ENCODE measurements at regions not wholly inside any gene's neighbourhood (a gene's known extent, or its start where the extent isn't known, plus 50 kb on each side); places are given as distances from the start of the nearest gene placed in this dataset.

DNA sequence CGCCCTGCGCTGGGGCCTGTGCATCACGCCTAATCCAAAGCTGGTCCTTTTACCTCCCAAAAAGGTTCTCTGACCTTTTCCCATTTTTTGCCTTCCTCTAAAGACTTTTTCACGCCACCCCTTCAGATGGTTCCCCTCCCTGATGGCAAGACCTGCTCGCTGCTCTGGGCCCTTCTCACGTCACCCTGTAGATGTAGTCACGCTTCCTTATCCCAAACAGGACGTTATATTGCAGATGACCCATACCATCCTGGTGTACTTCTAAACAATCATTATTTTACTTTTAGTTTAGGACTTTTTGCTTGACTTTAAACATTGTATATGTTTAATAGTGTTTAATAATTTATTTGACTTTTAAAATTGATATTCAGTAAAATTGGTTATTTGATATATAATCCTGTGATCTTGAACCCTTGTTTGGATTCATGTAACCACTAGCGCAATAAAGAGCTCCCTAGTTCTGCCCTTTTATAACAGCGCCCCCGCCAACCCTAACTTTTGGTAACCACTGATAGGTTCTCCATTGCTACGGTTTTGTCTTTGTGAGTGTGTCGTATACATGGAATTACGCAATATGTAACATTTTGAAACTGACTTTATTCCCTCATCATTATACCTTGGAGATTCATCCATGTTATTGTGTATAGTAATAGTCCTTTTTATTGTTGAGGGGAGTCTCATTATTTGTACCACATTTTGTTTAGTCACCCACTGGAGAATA lies 159.0 kb upstream of the CHRNA7 start (continued):
- TF ChIP-seq, protein P1, sequence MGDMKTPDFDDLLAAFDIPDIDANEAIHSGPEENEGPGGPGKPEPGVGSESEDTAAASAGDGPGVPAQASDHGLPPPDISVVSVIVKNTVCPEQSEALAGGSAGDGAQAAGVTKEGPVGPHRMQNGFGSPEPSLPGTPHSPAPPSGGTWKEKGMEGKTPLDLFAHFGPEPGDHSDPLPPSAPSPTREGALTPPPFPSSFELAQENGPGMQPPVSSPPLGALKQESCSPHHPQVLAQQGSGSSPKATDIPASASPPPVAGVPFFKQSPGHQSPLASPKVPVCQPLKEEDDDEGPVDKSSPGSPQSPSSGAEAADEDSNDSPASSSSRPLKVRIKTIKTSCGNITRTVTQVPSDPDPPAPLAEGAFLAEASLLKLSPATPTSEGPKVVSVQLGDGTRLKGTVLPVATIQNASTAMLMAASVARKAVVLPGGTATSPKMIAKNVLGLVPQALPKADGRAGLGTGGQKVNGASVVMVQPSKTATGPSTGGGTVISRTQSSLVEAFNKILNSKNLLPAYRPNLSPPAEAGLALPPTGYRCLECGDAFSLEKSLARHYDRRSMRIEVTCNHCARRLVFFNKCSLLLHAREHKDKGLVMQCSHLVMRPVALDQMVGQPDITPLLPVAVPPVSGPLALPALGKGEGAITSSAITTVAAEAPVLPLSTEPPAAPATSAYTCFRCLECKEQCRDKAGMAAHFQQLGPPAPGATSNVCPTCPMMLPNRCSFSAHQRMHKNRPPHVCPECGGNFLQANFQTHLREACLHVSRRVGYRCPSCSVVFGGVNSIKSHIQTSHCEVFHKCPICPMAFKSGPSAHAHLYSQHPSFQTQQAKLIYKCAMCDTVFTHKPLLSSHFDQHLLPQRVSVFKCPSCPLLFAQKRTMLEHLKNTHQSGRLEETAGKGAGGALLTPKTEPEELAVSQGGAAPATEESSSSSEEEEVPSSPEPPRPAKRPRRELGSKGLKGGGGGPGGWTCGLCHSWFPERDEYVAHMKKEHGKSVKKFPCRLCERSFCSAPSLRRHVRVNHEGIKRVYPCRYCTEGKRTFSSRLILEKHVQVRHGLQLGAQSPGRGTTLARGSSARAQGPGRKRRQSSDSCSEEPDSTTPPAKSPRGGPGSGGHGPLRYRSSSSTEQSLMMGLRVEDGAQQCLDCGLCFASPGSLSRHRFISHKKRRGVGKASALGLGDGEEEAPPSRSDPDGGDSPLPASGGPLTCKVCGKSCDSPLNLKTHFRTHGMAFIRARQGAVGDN (CRISPR knock-in tag; IDR thresholded peaks at IDR 0.05), result 0 out of 2 replicates have a peak, but pooled peaks have one; percentile 1

DNA sequence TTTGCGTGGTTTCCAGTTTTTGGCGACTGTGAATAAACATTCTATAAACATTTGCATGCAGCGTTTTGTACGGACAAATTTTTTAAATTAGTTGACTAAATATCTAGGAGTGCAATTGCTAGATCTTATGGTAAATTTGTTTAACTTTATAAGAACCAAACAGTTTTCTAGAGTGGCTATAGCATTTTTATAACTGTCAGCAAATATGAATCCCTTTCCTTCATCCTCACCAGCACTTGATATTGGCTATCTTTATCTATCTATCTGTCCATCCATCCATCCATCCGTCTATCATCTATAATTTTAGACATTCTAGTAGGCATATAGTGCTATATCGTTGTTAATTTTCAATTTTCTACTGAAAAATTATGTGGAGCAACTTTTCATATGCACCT lies 158.4 kb upstream of the CHRNA7 start:
- CTCF ChIA-PET (ENCODE audit: low intra/inter-chr PET ratio, low total read pairs), result no interaction called here
- TF ChIP-seq HHEX (CRISPR knock-in tag; IDR thresholded peaks at IDR 0.05), result no peak
- TF ChIP-seq MAFK (conservative IDR thresholded peaks at IDR 0.05 in 1 of 2, IDR thresholded peaks at IDR 0.05 in 1 of 2; ENCODE audit: low read length in 2 of 2), result peak; percentile 24 to 53; a peak in 2 of 4 replicates
- no peak for TF ChIP-seq SALL1 (CRISPR knock-in tag; IDR thresholded peaks at IDR 0.05)
- TF ChIP-seq FOXP1 (IDR thresholded peaks at IDR 0.05), result no peak
- no peak for TF ChIP-seq FOXP1 (CRISPR knock-in tag; IDR thresholded peaks at IDR 0.05)
- no peak for TF ChIP-seq TCF7 (IDR thresholded peaks at IDR 0.05; ENCODE audit: low read depth)
- no peak for TF ChIP-seq ZNF441 (CRISPR knock-in tag; IDR thresholded peaks at IDR 0.05; ENCODE audit: borderline replicate concordance)
- TF ChIP-seq NFYC (CRISPR knock-in tag; IDR thresholded peaks at IDR 0.05), result no peak
- TF ChIP-seq IKZF4 (CRISPR knock-in tag; IDR thresholded peaks at IDR 0.05; ENCODE audit: borderline replicate concordance, low read depth, not compliant biosample characterization), result no peak
- TF ChIP-seq, protein P2, sequence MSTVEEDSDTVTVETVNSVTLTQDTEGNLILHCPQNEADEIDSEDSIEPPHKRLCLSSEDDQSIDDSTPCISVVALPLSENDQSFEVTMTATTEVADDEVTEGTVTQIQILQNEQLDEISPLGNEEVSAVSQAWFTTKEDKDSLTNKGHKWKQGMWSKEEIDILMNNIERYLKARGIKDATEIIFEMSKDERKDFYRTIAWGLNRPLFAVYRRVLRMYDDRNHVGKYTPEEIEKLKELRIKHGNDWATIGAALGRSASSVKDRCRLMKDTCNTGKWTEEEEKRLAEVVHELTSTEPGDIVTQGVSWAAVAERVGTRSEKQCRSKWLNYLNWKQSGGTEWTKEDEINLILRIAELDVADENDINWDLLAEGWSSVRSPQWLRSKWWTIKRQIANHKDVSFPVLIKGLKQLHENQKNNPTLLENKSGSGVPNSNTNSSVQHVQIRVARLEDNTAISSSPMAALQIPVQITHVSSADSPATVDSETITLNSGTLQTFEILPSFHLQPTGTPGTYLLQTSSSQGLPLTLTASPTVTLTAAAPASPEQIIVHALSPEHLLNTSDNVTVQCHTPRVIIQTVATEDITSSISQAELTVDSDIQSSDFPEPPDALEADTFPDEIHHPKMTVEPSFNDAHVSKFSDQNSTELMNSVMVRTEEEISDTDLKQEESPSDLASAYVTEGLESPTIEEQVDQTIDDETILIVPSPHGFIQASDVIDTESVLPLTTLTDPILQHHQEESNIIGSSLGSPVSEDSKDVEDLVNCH (CRISPR knock-in tag; IDR thresholded peaks at IDR 0.05), result no peak
- TF ChIP-seq, protein P3, sequence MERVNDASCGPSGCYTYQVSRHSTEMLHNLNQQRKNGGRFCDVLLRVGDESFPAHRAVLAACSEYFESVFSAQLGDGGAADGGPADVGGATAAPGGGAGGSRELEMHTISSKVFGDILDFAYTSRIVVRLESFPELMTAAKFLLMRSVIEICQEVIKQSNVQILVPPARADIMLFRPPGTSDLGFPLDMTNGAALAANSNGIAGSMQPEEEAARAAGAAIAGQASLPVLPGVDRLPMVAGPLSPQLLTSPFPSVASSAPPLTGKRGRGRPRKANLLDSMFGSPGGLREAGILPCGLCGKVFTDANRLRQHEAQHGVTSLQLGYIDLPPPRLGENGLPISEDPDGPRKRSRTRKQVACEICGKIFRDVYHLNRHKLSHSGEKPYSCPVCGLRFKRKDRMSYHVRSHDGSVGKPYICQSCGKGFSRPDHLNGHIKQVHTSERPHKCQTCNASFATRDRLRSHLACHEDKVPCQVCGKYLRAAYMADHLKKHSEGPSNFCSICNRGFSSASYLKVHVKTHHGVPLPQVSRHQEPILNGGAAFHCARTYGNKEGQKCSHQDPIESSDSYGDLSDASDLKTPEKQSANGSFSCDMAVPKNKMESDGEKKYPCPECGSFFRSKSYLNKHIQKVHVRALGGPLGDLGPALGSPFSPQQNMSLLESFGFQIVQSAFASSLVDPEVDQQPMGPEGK (CRISPR knock-in tag; IDR thresholded peaks at IDR 0.05), result no peak
- TF ChIP-seq MIER2 (CRISPR knock-in tag; IDR thresholded peaks at IDR 0.05), result no peak
- TF ChIP-seq ZNF761 (CRISPR knock-in tag; conservative IDR thresholded peaks at IDR 0.05), result no peak

More for the DNA sequence above, 158.4 kb upstream of the CHRNA7 start:
- in situ Hi-C loops (cut with HindIII; ENCODE audit: extremely low pct_ligation_motif_present, low pct_unique_long_range_greater_than_20kb), result no loop called here
- Histone ChIP-seq H3K4me2 (ENCODE audit: low read depth, low read length) (no peak overlapping the region), H4K20me1 (ENCODE audit: insufficient read depth, low read length) (no peaks in the 10 kb centered on the region), H2AFZ (ENCODE audit: low read length) (no peak overlapping the region), H3K79me2 (ENCODE audit: insufficient read depth, low read length) (no peaks in the 10 kb centered on the region), H3K27me3 (ENCODE audit: control insufficient read depth in 1 of 2, insufficient read depth in 2 of 2, low read length in 2 of 2) (peaks cover 1 to 16% of the 10 kb centered on the region in 2 experiments; a peak in 3 of 5 replicates), H3K36me3 (replicated peaks in 1 of 2; ENCODE audit: control insufficient read depth in 1 of 2, insufficient read depth in 2 of 2, low read length in 2 of 2) (no peaks in the 10 kb centered on the region), H3K9me3 (ENCODE audit: low read length) (no peaks in the 10 kb centered on the region), H3K4me3 (replicated peaks in 1 of 3; ENCODE audit: insufficient read depth in 1 of 3, low read depth in 2 of 3, low read length in 3 of 3) (no peak overlapping the region), H3K9ac (ENCODE audit: insufficient read depth, low read depth, low read length) (no peak overlapping the region), H3K4me1 (ENCODE audit: insufficient read depth, low read length) (no peaks in the 10 kb centered on the region; the same call in 1 of the 2 replicates), H3K27ac (ENCODE audit: extremely low read length, insufficient read depth, low read length) (no peak overlapping the region)
- WGBS (ENCODE audit: low lambda C conversion rate), result 50% methylated on average over 6 of the region's 6 CpGs
- intact Hi-C loops (cut with micrococcal nuclease; ENCODE audit: unreplicated experiment), result no loop called here
- POLR2A ChIA-PET, result no interaction called here
- FAIRE-seq (no peak), DNase-seq (ENCODE audit: low spot score) (no peak), ATAC-seq (no peak)
- no TSS peak for BruUV-seq (replicated peaks)

Measured in HepG2 (cell line).